ENCODE measurements at regions not wholly inside any gene's neighbourhood (a gene's known extent, or its start where the extent isn't known, plus 50 kb on each side); places are given as distances from the start of the nearest gene placed in this dataset.
"Not testable (repeated sequence)": the region's sequence is repeated elsewhere in the genome, so short reads cannot be mapped to it uniquely, and the experiment has no call there.

- ChIA-PET POLR2A (no interaction called here), CTCF (interaction anchor here (0.9 kb wide), 1 partner anchor 183 kb away, joined by 4 read pairs; no protein-coding TSS in a partner anchor)
- TF ChIP-seq CTCF (IDR thresholded peaks at IDR 0.05; ENCODE audit: insufficient read depth, low read depth, low read length), result no peak
- no peak for DNase-seq (ENCODE audit: low read depth)
- no peaks in the 10 kb centered on the region for H3K27me3 ChIP-seq (ENCODE audit: control insufficient read depth, insufficient read depth, low read length)
- H3K36me3 ChIP-seq (ENCODE audit: control insufficient read depth, insufficient read depth, low read length), result no peaks in the 10 kb centered on the region
- no peak overlapping the region for H3K4me3 ChIP-seq (ENCODE audit: low read depth, low read length)
Observed at GRCh38 chr17:63223212-63223911, 222.7 kb downstream of the CYB561 start.

- no peak overlapping the region for H3K4me3 ChIP-seq (ENCODE audit: low read depth, low read length)
- POLR2A ChIA-PET, result no interaction called here
- no peak for DNase-seq (ENCODE audit: low read depth)
- TF ChIP-seq CTCF (IDR thresholded peaks at IDR 0.05; ENCODE audit: insufficient read depth, low read depth, low read length), result no peak
- no peaks in the 10 kb centered on the region for H3K36me3 ChIP-seq (ENCODE audit: control insufficient read depth, insufficient read depth, low read length)
- CTCF ChIA-PET, result interaction anchor here (0.6 kb wide), 1 partner anchor 25 kb away, joined by 3 read pairs; no protein-coding TSS in a partner anchor
- H3K27me3 ChIP-seq (ENCODE audit: control insufficient read depth, insufficient read depth, low read length), result no peaks in the 10 kb centered on the region
Observed at GRCh38 chr17:63224644-63225043, 221.5 kb downstream of the CYB561 start.

- CTCF ChIA-PET, result interaction anchor here (0.8 kb wide), 1 partner anchor 16 kb away, joined by 3 read pairs; no protein-coding TSS in a partner anchor
- H3K36me3 ChIP-seq (ENCODE audit: control insufficient read depth, insufficient read depth, low read length); POLR2A ChIA-PET; H3K27me3 ChIP-seq (ENCODE audit: control insufficient read depth, insufficient read depth, low read length); H3K4me3 ChIP-seq (ENCODE audit: low read depth, low read length); DNase-seq (ENCODE audit: low read depth): not testable (repeated sequence)
Observed at GRCh38 chr17:63226720-63227119, 219.4 kb downstream of the CYB561 start.

- POLR2A ChIA-PET; H3K27me3 ChIP-seq (ENCODE audit: control insufficient read depth, insufficient read depth, low read length); H3K36me3 ChIP-seq (ENCODE audit: control insufficient read depth, insufficient read depth, low read length); DNase-seq (ENCODE audit: low read depth); H3K4me3 ChIP-seq (ENCODE audit: low read depth, low read length): not testable (repeated sequence)
- CTCF ChIA-PET, result interaction anchor here (1.3 kb wide), 1 partner anchor 9 kb away, joined by 3 read pairs; no protein-coding TSS in a partner anchor
Observed at GRCh38 chr17:63231015-63231620, 215.0 kb downstream of the CYB561 start.

- Histone ChIP-seq H3K36me3 (ENCODE audit: control insufficient read depth, insufficient read depth, low read length) (0 out of 2 replicates have a peak, but pooled peaks cover 2% of the 10 kb centered on the region), H3K27me3 (ENCODE audit: control insufficient read depth, insufficient read depth, low read length) (no peaks in the 10 kb centered on the region), H3K4me3 (ENCODE audit: low read depth, low read length) (no peak overlapping the region)
- TF ChIP-seq CTCF (IDR thresholded peaks at IDR 0.05; ENCODE audit: insufficient read depth, low read depth, low read length), result no peak
- DNase-seq (ENCODE audit: low read depth), result no peak
- POLR2A ChIA-PET, result no interaction called here
- CTCF ChIA-PET, result no interaction called here
Observed at GRCh38 chr17:63232565-63233310, 213.4 kb downstream of the CYB561 start.

- no peak for DNase-seq (ENCODE audit: low read depth)
- peaks cover 2% of the 10 kb centered on the region for H3K36me3 ChIP-seq (ENCODE audit: control insufficient read depth, insufficient read depth, low read length)
- ChIA-PET POLR2A (no interaction called here), CTCF (interaction anchor here (0.9 to 1.0 kb wide), 2 partner anchors 9 to 25 kb away, joined by 3 read pairs; no protein-coding TSS in a partner anchor)
- no peak for TF ChIP-seq CTCF (IDR thresholded peaks at IDR 0.05; ENCODE audit: insufficient read depth, low read depth, low read length)
- H3K4me3 ChIP-seq (ENCODE audit: low read depth, low read length), result no peak overlapping the region
- H3K27me3 ChIP-seq (ENCODE audit: control insufficient read depth, insufficient read depth, low read length), result no peaks in the 10 kb centered on the region
Observed at GRCh38 chr17:63240106-63240505, 206.0 kb downstream of the CYB561 start.

Data from BJ (cell line).